ENCODE measurements at regions not wholly inside any gene's neighbourhood (a gene's known extent, or its start where the extent isn't known, plus 50 kb on each side); places are given as distances from the start of the nearest gene placed in this dataset.
A peak's percentile ranks its signal among the peaks of the same experiment; 100 is the strongest.

GRCh38 chr16:72271699-72272240 is 99.8 kb upstream of the PMFBP1 start:
- H3K4me1 ChIP-seq = peaks cover 17% of the 10 kb centered on the region
- POLR2A ChIA-PET = no interaction called here

GRCh38 chr16:72270531-72270930 is 98.6 kb upstream of the PMFBP1 start:
- CTCF ChIA-PET = interaction anchor here (0.6 kb wide), 2 partner anchors 8 to 513 kb away, joined by 3 to 6 read pairs; no protein-coding TSS in a partner anchor
- Mint-ChIP-seq H3K36me3 (ENCODE audit: insufficient read depth, unreplicated experiment) (no peaks in the 10 kb centered on the region), H3K4me3 (ENCODE audit: unreplicated experiment) (no peak overlapping the region), H3K4me1 (ENCODE audit: low read depth, unreplicated experiment) (peaks cover 7% of the 10 kb centered on the region), H3K9me3 (ENCODE audit: unreplicated experiment) (no peaks in the 10 kb centered on the region), H3K27me3 (ENCODE audit: insufficient read depth, unreplicated experiment) (no peaks in the 10 kb centered on the region), H3K27ac (ENCODE audit: unreplicated experiment) (peak overlapping the region; percentile 52)
- DNase-seq = peak; percentile 48 to 62
- no TSS peak for BruUV-seq (replicated peaks)
- POLR2A ChIA-PET = no interaction called here
- H3K27me3 ChIP-seq (replicated peaks; ENCODE audit: control insufficient read depth, insufficient read depth, low read length) = no peaks in the 10 kb centered on the region
- H3K9me3 ChIP-seq = no peaks in the 10 kb centered on the region
- intact Hi-C loops (cut with micrococcal nuclease; ENCODE audit: unreplicated experiment) = no loop called here
- TF ChIP-seq CTCF (IDR thresholded peaks at IDR 0.05; ENCODE audit: insufficient read depth in 1 of 2, low read depth in 1 of 2, low read length in 1 of 2, severe bottlenecking in 1 of 2, unreplicated experiment in 1 of 2) = no peak
- H3K4me1 ChIP-seq = peaks cover 17% of the 10 kb centered on the region
- no peak overlapping the region for H3K4me3 ChIP-seq (ENCODE audit: low read depth, low read length)
- no peaks in the 10 kb centered on the region for H3K36me3 ChIP-seq (ENCODE audit: control insufficient read depth, insufficient read depth, low read length)

More at GRCh38 chr16:72271699-72272240, 99.8 kb upstream of the PMFBP1 start:
- Histone ChIP-seq H3K4me3 (ENCODE audit: low read depth, low read length) (no peak overlapping the region), H3K36me3 (ENCODE audit: control insufficient read depth, insufficient read depth, low read length) (no peaks in the 10 kb centered on the region), H3K27me3 (replicated peaks; ENCODE audit: control insufficient read depth, insufficient read depth, low read length) (no peaks in the 10 kb centered on the region), H3K9me3 (no peaks in the 10 kb centered on the region)
- no TSS peak for BruUV-seq (replicated peaks)
- Mint-ChIP-seq H3K36me3 (ENCODE audit: insufficient read depth, unreplicated experiment) (no peaks in the 10 kb centered on the region), H3K9me3 (ENCODE audit: unreplicated experiment) (no peaks in the 10 kb centered on the region), H3K4me1 (ENCODE audit: low read depth, unreplicated experiment) (peaks cover 7% of the 10 kb centered on the region), H3K4me3 (ENCODE audit: unreplicated experiment) (no peak overlapping the region), H3K27me3 (ENCODE audit: insufficient read depth, unreplicated experiment) (no peaks in the 10 kb centered on the region), H3K27ac (ENCODE audit: unreplicated experiment) (no peak overlapping the region)
- no peak for TF ChIP-seq CTCF (IDR thresholded peaks at IDR 0.05; ENCODE audit: insufficient read depth in 1 of 2, low read depth in 1 of 2, low read length in 1 of 2, severe bottlenecking in 1 of 2, unreplicated experiment in 1 of 2)
- CTCF ChIA-PET = no interaction called here
- no peak for DNase-seq
- intact Hi-C loops (cut with micrococcal nuclease; ENCODE audit: unreplicated experiment) = no loop called here

- peaks cover 17% of the 10 kb centered on the region for H3K4me1 ChIP-seq
- Mint-ChIP-seq H3K9me3 (ENCODE audit: unreplicated experiment) (no peaks in the 10 kb centered on the region), H3K4me3 (ENCODE audit: unreplicated experiment) (no peak overlapping the region), H3K27ac (ENCODE audit: unreplicated experiment) (no peak overlapping the region), H3K27me3 (ENCODE audit: insufficient read depth, unreplicated experiment) (no peaks in the 10 kb centered on the region), H3K4me1 (ENCODE audit: low read depth, unreplicated experiment) (peaks cover 7% of the 10 kb centered on the region), H3K36me3 (ENCODE audit: insufficient read depth, unreplicated experiment) (no peaks in the 10 kb centered on the region)
- no peaks in the 10 kb centered on the region for H3K9me3 ChIP-seq
- ChIA-PET POLR2A (no interaction called here), CTCF (no interaction called here)
- no peak for TF ChIP-seq CTCF (IDR thresholded peaks at IDR 0.05; ENCODE audit: insufficient read depth in 1 of 2, low read depth in 1 of 2, low read length in 1 of 2, severe bottlenecking in 1 of 2, unreplicated experiment in 1 of 2)
- intact Hi-C loops (cut with micrococcal nuclease; ENCODE audit: unreplicated experiment) = no loop called here
- no peak for DNase-seq
- H3K4me3 ChIP-seq (ENCODE audit: low read depth, low read length) = no peak overlapping the region
- BruUV-seq (replicated peaks) = no TSS peak
- H3K36me3 ChIP-seq (ENCODE audit: control insufficient read depth, insufficient read depth, low read length) = no peaks in the 10 kb centered on the region
- H3K27me3 ChIP-seq (replicated peaks; ENCODE audit: control insufficient read depth, insufficient read depth, low read length) = no peaks in the 10 kb centered on the region
Observed at GRCh38 chr16:72266836-72267235, 94.9 kb upstream of the PMFBP1 start.
